ENCODE measurements at regions not wholly inside any gene's neighbourhood (a gene's known extent, or its start where the extent isn't known, plus 50 kb on each side); places are given as distances from the start of the nearest gene placed in this dataset.
"Not testable (repeated sequence)": the region's sequence is repeated elsewhere in the genome, so short reads cannot be mapped to it uniquely, and the experiment has no call there.

- no peak for DNase-seq
These were observed 342.3 kb upstream of the CFAP20DC start for GRCh38 chr3:59392116-59392515.

GRCh38 chr3:59391131-59391530 is 341.3 kb upstream of the CFAP20DC start:
- DNase-seq, result no peak

DNA sequence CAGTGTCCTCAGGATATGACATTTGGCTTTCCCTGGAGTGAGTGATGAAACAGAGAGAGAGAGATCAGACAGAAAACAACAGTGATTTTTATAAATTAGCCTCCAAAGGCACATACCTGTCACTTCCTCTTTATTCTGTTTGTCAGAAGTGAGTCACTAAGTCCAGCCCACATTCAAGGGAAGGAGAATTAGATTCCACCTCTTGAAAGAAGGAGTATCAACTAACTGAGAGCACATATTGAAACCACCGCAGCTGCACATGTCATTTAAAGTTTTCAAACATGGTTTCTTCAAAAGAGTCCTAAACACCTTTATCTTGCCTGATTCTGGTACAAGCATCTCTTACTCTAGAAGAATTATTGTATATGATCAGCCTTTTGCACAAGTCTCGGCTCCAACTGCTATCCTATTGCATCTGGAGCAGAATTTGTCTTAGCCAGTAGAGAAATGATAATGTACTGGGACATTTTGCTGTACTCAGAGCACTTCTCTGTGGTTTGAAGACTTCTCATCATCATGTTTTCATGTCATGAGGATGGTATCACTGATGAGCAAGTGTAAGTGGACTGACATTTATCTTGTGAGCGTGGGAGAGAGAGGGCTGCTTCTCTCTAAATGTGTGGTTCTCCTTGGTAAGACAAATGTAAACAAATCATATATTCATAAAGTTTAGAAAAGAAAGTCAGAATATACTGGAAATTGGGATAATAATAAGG is 338.9 kb upstream of the CFAP20DC start:
- DNase-seq, result no peak

- no peak for DNase-seq
These were observed 336.3 kb upstream of the CFAP20DC start for GRCh38 chr3:59386165-59386564.

DNA sequence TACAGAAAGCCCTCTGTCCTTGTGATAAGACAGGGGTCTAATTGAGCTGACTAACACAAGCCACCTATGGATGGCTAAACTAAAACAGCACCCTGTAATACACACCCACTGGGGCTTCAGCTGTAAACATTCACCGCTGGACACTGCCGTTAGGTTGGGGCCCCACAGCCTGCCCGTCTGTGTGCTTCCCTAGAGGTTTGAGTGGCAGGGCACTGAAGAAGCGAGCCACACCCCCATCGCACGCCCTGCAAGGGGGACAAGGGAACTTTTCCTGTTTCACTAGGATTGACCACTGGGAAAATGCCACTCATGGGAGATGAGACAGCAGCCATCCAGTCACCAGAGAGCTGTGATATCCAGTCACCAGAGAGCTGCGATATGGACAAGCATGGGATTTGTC is 335.7 kb upstream of the CFAP20DC start:
- DNase-seq, result no peak

DNA sequence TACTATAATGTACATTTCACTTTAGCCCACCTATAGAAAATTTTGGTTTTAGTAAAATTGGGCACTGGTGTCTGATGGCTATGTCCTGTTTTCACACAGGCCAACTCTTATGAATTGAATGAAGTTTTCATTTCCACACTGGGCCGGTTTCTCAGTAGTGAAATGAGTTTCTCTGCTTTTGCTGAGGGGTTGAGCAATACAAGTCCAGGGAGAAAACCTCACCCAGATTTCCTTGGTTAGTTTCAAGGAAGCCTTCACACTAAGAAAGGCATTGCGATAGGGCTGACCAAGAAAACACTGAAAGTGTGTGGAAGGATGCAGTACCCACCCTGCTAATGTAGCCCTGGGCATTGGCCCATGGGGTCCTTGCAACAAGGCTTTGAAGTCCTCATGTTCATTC is 331.5 kb upstream of the CFAP20DC start:
- DNase-seq, result no peak

DNA sequence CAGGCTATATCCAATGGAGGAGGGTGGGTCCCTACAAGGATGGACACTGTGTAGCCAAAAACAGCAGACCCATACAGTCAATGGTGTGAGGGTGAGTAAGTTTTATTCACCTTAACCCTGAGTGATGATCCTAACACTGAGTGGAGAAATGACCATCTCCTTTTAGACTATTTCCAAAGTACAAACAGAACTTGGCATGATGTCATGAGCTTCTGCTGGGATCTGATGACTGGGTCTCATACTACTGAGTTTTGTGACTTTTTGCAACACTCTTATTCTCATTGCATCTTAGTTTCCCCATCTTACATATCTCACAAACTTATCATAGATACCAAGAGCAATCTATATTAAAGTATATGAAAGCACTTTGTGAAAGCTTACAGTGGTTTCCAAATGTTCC is 330.3 kb upstream of the CFAP20DC start:
- DNase-seq, result no peak

DNA sequence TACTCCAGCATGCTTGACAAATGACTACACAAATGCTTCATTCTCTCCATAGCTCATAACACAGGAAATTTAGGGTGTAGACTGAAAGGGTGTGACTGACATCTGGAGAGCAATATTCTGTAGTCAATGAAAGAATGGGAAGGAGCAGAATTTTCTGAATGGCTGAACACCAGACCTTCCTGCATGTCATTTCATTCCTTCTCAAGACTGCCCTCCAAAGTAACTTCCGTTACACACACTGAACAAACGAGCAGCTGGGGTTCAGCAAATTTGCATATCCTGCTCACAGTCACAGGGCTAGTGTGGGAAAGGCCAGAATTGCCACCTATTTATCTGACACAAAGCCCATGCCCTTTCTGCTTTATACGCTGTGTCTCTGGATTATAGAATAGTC is 325.0 kb upstream of the CFAP20DC start:
- no peak for DNase-seq

DNA sequence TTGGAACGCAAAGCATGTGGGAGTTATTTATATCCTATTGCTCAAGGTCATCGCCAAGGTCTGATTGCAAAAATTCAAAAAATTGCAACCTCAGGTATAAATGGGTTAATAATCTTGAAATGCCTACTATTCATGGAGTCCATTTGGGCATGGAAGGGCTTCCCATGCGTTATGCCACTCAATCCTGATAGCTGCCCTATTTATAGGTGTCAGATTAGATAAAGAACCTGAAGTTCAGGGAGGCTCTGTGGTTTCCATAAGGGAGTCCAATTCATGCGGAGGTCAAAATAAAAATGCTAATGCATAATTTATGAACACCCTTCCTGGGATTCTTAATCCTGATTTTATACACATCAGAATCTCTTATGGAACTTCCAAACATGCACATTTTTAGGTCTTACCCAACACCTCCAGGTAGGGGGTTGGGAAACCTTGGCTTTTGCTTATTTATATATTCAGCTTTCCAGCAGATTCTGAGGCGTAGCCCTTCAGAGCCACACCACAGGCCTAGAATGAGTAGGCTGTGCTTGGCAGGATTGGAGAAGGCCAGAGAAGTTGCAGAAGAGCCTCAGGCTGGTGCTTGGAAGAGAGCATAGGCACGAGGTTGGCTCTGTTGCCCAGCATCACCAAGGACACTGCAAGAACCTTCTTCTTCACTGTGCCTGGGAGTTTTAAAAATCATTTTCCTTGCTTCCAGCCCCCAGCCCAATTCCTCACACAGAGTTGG is 324.4 kb upstream of the CFAP20DC start:
- DNase-seq, result no peak

GRCh38 chr3:59372346-59372745 is 322.5 kb upstream of the CFAP20DC start:
- no peak for DNase-seq

DNA sequence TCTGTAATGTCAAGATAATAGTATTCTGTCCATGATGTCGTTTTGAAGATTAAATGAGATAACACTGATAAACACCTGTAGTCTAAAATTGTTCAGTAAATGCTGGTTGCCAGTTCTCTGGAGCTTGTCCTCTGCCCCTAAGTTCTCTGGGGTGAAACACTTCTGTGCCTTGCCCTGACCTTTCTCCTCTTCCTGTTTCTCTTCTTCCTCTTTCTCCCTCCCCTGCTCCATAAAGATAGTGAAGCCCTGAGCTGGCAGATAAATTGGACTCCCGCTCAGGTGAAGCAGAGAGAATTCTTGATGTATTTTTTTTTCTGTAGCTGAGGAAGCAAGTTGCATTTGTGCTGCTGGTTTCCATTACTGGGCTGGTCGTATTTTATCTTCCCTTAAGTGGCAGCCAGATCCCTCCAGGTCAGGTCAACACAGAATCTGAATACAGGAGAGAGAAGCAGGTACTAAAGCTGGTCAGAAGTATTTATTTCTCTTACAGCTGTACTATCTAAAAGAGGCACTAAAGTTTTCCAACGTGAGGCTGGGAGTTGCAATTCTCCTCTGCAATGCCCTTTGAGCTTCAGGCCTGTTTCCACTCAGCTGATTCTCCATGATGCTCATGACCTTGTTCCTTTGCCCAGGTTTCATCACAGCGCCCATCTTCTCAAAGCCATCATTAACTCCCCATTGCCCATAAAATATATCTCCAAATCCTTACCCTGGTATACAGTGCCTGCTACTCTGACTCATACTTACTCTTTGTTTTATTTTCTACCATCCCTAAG is 319.3 kb upstream of the CFAP20DC start:
- no peak for DNase-seq

DNA sequence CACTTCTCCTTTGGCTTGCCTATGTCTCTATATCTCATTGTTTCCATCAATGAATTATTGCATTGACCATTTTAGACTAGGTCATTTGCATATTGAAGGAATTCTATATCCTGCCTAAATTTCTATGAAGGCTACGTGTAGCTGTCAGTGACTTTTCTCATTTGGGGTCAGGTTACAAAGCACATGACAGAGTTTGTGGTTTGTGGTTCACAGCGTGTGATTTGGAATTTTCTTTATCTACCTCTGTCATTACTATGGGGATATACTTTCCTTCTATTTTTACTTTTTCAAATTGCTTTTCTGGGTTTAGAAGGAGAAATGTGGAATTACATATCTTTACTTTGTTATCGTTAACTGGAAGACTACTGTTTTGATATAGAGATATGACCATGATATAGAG is 317.3 kb upstream of the CFAP20DC start:
- DNase-seq, result no peak

DNA sequence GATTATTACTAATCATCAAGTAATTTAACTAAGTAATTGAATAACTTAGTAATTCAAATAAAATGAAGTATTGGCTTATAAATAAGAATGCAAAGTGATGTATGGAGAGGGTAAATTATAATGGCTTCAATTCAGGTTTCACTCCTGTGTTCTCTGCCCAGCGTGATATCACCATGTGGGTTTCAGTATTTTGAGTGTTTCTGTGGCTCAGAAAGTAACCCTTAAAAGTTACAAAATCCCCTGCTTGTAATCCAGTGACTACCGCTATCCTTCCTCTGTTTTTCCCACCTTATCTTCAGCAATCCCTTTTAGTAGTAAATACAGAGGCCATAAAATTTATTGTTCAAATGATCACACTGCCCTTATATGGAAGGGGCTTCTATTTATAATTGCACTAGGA is 316.4 kb upstream of the CFAP20DC start:
- no peak for DNase-seq

- no peak for DNase-seq
These were observed 314.7 kb upstream of the CFAP20DC start for GRCh38 chr3:59364496-59364895.

GRCh38 chr3:59360312-59360711 is 310.5 kb upstream of the CFAP20DC start:
- not testable (repeated sequence) for DNase-seq

DNA sequence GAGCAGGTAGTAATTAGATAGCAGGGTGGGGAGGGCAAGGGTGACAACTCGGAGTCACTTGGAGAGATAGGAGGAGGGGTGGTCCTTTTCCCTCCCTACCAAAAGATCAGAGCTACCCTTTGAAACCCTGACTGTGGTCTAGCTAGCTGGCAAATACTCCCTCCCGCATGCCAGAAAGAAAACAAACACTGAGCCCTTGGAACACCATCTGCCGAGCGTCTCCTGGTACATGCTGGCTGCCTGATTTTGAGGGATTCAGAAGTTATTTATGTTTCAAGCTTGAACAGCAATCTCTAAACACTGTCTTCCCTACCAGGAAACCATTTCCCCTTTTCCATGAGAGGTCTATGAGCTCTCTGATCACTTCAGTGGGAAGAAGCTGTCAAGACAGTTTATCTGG is 291.6 kb upstream of the CFAP20DC start:
- peak; percentile 9 for DNase-seq

DNA sequence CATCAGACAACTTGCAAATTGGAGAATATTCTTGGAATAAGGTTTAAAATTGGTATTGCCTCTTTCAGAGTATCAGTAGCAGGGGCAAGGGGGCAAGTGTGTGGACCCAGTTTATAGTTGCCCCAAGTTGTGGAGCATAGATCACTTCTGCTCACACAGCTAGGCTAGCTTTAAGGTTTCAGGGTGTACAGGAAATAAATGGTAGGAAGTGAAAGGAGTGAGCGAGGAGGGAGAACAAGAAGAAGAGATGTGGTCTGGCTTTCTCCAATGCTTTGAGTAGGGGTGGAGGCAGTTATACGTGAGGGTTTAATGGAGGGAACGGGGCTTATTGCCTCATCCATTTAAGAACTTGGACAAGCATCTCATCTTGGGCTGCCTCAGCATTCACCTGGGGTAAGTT is 290.0 kb upstream of the CFAP20DC start:
- no peak for DNase-seq

DNA sequence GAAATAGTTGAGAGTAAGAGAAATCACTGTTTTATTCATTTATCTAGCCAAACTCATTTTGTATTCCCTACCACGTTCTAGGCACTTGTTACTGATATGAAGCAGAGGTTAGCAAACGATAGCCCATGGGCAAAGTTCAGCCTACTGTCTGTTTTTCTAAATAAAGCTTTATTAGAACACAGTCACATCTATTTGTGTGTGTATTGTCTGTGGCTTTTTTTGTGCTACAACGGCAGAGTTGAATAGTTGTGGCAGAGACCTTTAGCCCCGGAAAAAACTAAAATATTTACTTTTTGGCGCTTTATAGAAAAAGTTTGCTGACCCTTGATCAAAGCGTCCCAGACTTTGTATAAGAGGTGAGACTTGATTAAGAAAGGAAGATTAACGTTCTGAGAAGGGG is 289.1 kb upstream of the CFAP20DC start:
- no peak for DNase-seq

- DNase-seq, result no peak
These were observed 285.5 kb upstream of the CFAP20DC start for GRCh38 chr3:59335338-59335737.

DNA sequence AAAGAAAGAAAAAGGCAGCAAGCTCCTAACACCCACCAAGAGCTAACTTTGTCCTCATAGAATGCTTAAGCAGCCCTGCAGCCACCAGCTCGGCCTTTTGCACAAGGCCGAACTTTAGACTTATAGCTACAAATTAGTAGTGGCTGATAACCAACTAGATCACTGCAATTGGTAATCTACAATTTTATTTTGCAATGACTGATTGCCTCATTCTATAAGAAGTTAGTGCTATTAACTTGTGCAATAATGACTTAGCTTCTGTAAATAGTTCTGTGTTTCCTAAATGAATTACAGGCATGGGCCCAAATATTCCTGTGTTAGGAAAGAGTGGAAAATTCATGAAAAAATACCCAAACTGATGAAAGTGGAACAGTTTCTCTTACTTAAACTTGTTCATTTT is 284.8 kb upstream of the CFAP20DC start:
- DNase-seq, result no peak

- no peak for DNase-seq
These were observed 277.6 kb upstream of the CFAP20DC start for GRCh38 chr3:59327376-59327808.

DNA sequence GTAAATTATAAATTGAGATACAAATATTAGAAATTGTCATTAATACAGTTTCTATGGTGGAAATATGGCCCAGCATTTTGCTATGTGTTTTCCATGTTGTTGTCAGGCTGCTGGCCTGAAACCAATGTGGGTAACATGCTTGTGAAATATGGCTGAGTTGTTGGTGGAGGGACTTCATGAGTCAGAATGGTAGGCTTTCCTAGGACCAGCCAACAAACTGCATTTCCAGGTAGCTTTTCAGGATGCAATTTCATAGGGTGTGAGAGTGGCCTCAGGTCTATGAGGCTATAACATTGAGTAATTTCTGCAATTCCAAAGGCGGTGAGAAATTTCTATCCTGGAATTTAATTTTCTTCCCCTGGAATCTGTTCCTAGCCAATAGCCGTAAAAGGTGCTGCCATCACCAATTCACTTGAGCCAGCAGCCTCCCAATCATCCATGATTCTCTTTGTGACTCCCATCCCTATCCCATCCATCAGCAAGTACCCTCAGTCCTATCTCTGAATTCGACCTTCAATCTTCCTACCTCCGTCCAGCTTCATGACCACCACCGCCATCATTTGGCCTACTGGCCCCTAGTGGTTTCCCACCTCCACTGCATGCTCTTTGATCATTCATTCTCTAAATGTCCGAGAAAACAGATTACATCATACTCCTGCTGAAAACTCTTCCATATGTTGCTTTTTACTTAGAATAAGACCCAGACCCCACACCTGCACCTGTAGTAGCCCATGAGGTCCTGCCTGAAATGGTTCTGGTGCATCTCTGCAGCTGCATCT is 276.6 kb upstream of the CFAP20DC start:
- no peak for DNase-seq

- no peak for DNase-seq
These were observed 272.2 kb upstream of the CFAP20DC start for GRCh38 chr3:59321881-59322540.

Data from NCI-H510A treated with DMSO at 0.1 percent for 48 hours (cell line).